ENCODE measurements at regions not wholly inside any gene's neighbourhood (a gene's known extent, or its start where the extent isn't known, plus 50 kb on each side); places are given as distances from the start of the nearest gene placed in this dataset.

- TF ChIP-seq EGR1 (IDR thresholded peaks at IDR 0.05) (no peak), YY1 (IDR thresholded peaks at IDR 0.05; ENCODE audit: low read depth) (no peak)
These were observed 192.4 kb upstream of the JUN start for GRCh38 chr1:58976294-58976693.

All from Ishikawa (cell line).